Stimulated activated CD4-positive, alpha-beta T cell treated with anti-CD3 and anti-CD28 coated beads, TNF-alpha, amount 100 ng/mL, for 24 hours (primary cell): ENCODE measurements at regions not wholly inside any gene's neighbourhood (a gene's known extent, or its start where the extent isn't known, plus 50 kb on each side); places are given as distances from the start of the nearest gene placed in this dataset.
"Not testable (repeated sequence)": the region's sequence is repeated elsewhere in the genome, so short reads cannot be mapped to it uniquely, and the experiment has no call there.

Experiments used
- DNase-seq, 3 experiments: peaks; one replicate each; pipeline ENCODE4 v3.0.0-alpha.2; 2020; ENCODE audit warnings: low read depth in 3 of 3

DNA sequence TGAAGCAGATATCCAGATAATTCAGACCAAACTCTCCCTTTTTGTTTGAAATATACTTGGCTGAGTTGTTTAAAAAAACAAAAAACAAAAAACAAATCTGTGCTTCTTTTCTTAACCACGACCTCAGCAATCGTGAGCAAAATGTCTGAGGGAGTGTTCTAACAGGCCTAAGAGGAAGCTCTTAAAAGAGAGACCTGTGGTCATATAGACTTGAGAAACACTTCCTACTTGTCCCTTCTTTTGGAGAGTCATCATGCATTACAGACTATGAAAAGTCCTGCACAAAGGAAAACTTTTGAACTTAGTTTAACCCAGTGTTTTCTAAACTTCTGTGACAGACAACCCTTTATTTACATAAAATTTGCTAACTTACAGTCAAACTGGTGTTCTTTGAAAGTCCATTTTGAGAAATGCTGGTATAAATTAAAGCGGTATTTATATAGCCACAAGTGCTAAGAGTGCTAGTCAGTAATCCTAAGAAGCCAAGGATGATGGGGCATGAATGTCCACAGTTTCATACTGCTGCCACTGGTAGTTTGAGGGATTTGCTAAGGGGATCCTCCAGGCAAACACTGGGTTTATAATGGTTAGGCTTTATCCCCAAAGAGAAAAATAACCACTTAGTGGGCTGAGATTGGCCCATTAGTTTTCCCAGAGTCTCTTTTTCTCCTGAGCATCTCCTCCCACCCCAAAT is 199.8 kb downstream of the LRRC70 start:
- DNase-seq = no peak

DNA sequence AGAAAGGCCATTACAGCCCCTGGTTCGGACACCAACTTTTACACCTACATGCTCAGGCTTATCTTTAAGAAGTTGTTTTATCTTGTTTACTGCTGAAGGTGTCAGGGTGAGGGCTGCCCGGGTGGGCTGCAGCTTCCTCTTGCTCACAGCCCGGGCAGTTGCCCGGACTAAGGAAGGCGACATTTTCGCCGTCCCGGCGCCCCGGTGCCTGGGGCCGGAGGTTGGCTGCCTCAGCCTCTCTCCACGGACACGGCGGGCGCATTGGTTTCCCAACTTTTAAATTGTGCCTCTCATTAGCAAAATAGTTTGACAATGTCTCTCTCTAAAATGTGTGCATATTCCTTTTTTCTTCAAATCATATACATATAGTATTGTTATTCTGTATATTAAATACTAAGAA is 198.5 kb downstream of the LRRC70 start:
- DNase-seq = not testable (repeated sequence)

DNA sequence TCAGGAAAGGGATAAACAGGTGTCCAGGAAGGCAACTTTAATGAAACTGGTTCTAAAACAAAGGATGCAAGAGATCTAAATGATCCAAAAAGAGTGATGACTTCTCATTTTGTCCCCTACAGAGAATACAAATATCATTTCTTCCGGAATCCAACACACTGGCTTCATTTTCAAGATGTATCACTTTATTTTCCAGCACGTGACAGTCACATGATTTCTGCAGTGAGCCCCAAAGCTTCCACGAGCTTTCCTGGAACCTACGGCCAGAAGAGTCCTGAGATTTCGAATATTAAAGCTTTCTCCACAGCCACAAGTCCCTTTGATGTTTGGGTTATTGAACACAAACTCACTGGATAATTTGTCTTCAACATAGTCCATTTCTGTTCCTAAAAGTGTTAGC is 198.0 kb downstream of the LRRC70 start:
- DNase-seq = not testable (repeated sequence)

DNA sequence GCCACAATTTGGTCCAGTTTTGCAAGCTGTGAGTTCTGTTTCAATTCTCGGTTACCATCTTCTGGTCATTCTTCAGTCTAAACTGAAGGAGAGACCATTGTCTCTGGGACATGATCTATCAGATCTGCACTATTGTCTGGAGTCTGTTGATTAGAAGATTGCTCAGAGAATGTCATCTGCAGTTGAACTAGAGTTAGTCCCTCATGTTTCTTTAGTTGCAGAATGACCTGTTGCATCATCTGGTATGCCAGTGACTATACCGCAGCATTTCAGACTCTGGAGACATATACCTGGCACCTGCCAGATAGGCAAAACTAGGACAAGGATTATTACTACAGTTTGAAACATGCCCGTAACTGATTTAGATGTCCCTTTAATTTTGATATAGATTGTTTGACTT is 194.8 kb downstream of the LRRC70 start:
- DNase-seq = no peak

DNA sequence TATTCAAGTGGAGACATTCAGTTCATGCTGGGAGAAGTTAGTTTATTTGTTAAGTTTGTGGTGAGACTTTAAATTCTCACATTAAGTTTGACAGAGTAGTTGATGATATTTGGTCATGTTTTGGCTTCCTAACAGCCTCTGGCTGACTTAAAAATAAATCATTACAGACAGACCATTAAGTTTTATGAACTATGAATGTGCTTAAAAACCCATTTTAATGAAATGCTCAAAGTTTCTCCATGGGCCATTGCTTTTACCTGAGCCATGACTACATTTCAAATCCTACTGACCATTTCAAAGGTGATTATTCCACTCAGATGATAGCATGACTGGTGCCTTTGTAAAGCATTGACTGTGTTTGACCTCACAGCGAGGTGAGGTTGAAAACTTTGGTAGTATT is 192.7 kb downstream of the LRRC70 start:
- no peak for DNase-seq

DNA sequence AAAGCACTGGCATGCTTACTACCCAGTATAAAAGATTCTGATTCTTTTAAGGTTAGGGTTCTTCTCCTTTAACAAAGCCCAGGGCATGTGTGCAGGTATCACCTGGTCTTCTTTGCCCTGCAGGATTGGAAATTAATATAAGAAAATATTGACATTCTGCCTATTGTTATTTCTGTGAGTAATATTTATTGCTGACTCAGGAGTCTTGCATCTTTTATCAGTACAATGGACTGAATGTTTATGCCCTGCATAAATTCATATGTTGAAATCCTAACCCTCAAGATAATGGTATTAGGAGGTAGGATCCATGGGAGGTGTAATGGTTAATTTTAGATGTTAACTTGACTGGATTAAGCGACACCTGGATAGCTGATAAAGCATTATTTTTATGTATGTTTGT is 189.0 kb downstream of the LRRC70 start:
- no peak for DNase-seq

DNA sequence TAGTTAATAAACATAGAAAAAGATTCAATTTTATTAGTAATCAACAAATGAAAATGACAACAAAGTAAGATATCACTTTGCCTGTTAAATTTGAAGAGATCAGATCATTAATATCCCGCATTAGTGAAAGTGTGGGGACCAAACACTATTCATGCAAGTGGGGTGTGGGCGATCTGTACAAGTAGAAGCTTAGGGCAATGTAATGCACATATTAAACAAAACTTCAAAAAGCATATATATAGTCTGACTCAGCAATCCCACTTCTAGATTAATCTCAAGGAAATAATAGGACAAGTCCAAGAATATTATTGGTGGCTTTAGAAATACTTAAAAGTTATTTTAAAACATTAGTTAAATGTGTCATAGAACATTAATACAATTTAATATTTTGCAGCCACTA is 188.5 kb downstream of the LRRC70 start:
- no peak for DNase-seq

DNA sequence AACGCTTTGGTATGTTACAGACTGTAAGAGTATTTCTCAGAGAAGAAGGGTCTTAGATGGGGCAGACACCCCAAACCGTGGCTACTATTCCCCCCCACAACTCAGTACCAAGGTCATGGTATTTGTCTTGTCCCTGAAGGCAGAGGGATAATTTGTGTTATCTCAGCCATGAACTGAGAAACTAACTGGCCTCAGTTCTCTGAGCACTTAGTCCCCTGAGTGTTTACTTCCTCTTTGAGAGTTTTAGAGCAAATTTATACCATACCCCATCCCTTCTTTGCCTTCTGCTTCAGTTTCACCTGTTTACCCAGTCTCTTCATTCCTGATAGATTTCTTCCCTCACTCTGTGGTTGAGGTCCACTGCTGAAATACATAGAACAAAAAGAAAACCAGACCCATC is 183.9 kb downstream of the LRRC70 start:
- DNase-seq = no peak

DNA sequence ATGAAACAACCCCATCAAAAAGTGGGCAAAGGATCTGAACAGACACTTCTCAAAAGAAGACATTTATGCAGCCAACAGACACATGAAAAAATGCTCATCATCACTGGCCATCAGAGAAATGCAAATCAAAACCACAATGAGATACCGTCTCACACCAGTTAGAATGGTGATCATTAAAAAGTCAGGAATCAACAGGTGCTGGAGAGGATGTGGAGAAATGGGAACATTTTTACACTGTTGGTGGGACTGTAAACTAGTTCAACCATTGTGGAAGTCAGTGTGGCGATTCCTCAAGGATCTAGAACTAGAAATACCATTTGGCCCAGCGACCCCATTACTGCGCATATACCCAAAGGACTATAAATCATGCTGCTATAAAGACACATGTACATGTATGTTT is 179.1 kb downstream of the LRRC70 start:
- DNase-seq = not testable (repeated sequence)

DNA sequence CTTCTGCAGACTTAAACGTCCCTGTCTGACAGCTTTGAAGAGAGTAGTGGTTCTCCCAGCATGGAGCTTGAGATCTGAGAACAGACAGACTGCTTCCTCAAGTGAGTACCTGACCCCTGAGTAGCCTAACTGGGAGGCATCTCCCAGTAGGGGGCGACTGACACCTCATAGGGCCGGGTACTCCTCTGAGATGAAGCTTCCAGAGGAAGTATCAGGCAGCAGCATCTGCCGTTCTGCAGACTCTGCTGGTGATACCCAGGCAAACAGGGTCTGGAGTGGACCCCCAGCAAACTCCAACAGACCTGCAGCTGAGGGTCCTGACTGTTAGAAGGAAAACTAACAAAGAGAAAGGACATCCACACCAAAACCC is 174.4 kb downstream of the LRRC70 start:
- not testable (repeated sequence) for DNase-seq

DNA sequence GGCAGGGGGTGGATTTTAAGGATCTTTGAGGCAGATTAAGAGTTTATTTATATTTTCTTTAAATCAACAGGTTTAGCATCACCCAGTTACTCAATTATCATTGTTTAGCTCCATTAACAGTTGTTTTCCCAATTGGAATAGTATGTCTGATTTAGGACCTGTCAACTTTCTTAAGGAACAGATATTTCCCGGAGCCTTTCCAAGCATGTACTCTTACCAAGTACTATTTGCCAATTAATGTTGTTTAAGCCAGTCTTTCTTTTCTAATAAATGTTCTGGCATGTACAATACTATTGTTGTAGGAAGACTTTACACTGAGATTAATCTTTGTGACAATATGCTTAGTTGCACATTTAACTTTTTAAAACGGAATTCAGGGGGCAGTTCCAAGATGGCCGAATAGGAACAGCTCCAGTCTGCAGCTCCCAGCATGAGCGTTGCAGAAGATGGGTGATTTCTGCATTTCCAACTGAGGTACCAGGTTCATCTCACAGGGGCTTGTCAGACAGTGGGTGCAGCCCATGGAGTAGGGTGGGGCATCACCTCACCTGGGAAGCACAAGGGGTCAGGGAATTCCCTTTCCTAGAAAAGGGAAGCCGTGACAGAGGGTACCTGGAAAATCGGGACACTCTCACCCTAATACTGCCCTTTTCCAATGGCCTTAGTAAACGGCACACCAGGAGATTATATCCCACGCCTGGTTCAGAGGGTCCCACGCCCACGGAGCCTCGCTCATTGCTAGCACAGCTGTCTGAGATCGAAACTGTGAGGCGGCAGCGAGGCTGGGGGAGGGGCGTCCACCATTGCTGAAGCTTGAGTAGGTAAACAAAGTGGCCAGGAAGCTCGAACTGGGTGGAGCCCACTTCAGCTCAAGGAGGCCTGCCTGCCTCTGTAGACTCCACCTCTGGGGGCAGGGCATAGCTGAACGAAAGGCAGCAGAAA is 173.7 kb downstream of the LRRC70 start:
- not testable (repeated sequence) for DNase-seq

DNA sequence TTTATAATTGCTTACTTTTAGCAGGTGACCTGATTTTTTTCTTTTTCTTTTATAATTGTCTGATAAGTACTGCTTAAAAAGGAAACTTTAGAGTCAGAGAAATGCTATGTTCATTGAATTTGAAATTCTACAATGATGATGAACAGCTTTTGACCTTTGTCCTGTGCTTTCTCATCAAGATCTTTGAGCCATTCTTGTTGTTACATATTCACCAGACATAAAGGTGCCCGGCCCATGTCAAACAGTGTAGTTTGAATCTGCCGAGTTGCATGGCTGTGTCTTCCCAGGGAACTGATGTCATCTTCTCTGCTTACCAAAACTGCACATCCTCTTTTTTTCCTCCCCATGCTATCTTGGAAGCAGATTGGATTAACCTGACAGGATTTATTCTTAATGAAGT is 163.6 kb downstream of the LRRC70 start:
- no peak for DNase-seq

DNA sequence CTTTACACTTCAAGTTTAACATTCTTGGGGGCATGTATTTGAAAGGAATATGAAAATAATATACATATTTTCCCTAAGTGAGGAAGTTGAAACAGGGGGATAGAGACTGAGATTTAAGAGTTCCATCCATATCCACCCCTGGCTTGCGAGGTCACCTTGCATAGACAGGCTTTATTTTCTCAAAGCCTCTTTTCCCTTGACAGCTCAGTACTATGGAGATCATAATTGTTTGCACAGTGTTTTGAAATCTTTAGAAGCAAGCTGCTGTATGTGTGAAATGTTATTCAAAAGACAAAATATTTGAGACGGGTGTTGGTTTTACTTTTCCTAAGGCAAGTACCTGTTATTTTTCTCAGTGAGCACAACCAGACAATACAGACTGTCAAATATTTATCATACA is 163.1 kb downstream of the LRRC70 start:
- DNase-seq = no peak

DNA sequence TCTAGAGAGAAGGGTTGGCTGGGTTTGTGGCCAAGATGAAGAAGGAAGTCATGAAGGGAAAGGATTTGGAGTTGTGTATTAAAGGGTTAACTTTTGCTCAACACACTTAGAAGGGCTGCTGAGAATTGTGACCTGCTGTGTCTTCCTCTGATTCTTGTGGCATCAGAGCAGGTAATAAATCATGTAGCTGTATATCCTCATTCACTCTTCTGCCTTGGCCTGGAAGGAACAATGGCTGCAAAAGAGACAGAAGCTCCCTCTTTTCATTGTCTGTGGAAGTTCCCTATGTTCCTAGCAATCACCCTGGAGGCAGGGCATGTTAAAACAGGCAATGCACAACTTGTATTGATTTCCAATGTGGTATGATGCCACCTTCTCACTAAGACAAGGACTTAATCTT is 159.1 kb downstream of the LRRC70 start:
- no peak for DNase-seq

DNA sequence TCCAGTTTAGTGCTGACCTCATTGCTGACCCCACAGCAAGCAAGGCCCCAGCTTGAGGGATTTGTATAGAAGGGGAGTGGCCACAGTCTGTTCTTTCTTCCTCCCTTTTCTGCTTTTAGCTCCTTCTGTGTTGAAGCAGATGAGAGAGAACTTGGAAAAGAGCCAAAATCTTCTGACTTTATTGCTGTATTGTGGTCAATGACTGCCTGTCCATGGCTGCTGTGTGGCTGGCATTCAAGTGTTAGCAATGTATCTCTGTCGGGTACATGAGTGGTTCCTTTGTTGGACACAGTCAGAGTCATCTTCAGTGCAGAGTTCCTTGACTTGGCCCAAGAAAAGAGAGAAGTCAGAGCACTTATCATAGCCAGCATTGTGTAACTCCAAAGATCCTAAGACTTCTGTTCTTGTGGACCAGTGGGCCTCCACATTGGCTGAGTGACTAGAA is 154.1 kb downstream of the LRRC70 start:
- no peak for DNase-seq

DNA sequence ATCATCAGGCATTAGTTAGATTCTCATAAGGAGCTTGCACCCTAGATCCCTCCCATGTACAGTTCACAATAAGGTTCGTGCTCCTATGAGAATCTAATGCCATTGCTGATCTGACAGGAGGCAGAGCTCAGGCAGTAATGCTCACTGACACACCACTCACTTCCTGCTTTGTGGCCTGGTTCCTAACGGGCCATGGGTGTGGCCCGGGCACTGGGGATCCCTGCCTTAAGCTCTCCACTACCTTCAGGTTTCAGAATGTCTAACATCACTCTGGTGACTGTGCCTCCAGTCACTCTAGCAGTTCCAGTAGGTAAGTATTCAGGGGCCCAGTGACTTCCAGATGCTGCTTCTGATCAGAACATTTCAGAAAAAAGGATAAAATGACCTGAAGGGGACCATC is 152.4 kb downstream of the LRRC70 start:
- no peak for DNase-seq

DNA sequence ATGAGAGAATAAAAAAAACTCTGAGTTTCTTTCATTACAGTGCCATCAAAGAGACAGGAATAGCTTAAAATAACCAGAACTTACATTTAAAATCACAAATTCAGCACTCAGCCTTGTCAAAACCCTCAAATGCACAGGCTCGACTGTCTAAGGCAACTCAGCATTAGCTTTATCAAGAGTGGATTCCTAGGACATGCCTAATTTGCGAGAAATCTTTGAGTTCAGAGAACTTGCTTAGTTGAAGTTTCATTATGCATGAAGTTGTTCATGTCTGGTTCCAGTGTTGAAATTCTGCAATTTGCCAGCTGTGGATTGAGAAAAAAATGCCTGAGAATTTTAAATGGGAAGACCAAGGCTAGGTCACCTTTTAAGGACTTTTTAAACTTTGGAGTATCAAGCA is 151.1 kb downstream of the LRRC70 start:
- DNase-seq = no peak

DNA sequence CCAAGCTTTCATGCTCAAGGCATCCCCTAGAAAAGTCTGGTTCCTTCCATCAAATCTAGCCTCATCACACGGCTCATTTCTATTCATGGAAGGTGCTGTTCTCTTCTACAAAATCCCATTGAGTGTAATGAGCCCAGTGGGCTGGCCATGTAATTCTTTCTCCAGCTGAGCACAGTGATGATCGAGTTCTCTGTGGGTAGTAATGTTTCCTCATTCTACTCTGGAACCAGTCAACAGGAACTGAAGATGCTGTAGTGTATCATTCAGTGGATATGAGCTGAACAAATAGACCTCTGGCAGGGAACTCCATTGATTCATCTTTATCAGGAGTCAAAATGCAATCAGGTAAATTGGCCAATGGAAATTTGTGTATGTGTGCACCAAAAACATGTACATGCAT is 149.2 kb downstream of the LRRC70 start:
- no peak for DNase-seq

DNA sequence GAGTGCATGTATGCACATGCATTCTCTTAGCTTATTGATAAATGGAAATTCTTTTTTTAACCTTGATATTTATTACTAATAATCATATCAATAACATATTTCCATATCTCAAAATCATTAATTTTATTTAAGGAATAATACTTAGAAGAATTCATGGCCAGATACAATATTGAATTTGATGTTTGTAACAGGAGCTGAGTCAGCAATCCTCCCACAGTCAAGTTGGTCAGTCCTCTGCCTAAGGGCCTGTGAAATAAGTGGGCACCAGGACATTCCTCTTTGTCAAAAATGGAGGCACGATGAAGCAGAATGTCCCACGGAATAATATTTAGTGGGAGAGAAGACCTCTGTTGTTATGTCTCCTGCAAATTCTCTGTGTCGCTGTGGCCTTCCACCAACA is 148.6 kb downstream of the LRRC70 start:
- DNase-seq = no peak

DNA sequence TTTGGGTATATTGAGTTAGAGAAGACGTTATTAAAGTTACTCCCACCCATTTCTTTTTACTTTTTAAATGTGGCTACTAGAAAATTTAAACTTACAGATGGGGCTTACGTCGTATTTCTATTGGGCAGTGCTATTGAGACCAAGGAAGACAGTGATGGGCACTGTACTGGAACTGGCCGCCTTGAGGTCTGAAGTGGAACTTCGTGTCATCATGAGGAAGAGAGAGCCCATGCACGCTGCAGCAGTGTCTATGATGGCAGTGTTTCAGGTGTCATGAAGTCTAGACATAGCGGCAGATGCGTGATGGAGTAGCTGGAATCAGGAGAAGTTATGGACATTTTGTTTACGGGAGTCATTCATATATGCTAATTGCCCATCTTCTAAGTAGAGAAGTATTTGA is 143.7 kb downstream of the LRRC70 start:
- no peak for DNase-seq

DNA sequence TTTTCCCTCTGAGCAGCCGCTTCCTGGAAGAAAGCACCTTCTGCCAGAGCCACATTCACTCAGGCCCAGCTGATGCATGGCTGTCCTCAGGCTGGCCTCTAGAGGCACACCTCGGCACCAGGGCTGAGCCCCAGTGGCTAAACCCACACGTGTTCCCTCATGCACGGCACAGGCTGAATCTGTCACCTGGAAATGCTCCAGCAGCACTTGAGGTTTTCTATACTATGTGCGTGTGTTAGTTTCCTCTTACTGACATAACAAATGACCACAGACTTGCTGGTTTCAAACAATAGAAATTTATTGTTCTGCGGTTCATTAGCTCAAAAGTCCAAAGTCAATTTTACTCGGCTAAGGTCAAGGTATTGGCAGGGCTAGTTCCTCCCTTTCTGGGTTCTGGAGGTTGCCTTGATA is 141.4 kb downstream of the LRRC70 start:
- no peak for DNase-seq

DNA sequence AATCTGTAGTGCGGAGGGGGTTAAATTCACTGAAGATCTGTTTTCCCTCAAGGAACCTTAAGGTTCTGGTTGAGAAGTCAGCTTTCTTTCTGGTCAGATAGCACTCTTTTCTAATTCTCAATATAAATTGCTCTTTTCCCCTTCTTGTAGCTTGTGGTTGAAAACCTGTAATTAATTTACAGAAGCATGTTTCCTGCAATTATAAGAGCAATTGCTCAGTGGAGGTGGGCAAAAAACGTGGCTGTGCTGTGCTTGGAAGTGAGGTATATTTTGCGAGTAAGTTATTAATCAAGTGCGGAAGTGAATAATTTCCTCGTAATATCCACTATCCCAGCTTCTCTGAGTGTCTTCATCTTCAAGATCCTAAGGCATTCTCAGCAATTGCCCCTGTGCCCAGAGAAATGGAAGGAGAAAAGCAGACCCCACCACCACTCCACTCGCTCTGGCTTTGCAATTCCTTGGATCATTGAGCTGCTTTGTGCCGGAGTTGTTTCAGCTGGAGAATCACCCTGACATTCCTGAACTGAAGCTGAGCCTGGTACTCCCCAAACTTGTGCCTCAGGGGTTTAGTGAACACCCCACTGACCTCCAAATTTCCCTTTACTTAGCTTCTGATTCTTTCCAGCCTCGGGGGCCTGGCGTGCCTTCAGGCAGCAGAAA is 140.6 kb downstream of the LRRC70 start:
- no peak for DNase-seq

DNA sequence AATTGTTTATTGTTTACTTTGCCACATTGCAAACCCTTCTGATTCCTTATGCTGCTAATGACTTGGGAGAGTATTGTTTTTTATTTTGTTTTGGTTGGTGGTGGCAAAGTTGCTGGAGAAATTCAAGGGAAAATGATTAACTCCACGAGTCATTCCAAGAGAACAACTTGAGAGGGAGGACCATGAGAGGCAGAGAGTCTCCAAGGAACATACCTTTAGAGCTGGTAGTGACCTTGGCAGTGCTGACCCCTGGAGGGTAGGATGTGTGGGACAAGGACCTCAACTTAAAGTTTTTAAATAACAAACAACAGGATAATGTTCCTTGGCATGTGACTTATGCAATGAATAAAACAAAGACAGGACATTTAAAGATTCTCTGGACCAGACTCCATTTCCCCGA is 139.7 kb downstream of the LRRC70 start:
- no peak for DNase-seq
